ENCODE measurements at regions not wholly inside any gene's neighbourhood (a gene's known extent, or its start where the extent isn't known, plus 50 kb on each side); places are given as distances from the start of the nearest gene placed in this dataset.

GRCh38 chr4:20528508-20528907 is 171.8 kb upstream of the PACRGL start:
- no peak for DNase-seq (ENCODE audit: low spot score)

DNA sequence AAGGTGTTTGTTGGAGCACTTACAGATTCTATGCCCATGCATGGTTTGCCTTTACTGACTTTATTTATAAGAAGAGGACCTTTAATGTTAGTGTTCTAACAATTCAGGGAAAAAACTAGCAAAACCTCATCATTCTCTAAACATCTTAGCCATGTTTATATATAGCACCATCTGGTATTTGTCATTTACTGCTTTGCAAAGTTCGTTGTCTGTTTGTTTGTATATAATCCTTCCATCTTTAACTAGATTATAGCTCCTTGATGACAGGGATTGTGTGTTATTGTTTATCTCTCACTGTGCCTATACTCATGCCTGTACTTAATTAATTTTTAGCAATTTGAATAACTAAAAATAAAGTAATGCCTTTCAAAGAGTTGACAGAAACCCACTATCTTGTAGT is 170.6 kb upstream of the PACRGL start:
- no peak for DNase-seq (ENCODE audit: low spot score)

- DNase-seq (ENCODE audit: low spot score): no peak
These were observed 168.0 kb upstream of the PACRGL start for GRCh38 chr4:20532116-20532790.

DNA sequence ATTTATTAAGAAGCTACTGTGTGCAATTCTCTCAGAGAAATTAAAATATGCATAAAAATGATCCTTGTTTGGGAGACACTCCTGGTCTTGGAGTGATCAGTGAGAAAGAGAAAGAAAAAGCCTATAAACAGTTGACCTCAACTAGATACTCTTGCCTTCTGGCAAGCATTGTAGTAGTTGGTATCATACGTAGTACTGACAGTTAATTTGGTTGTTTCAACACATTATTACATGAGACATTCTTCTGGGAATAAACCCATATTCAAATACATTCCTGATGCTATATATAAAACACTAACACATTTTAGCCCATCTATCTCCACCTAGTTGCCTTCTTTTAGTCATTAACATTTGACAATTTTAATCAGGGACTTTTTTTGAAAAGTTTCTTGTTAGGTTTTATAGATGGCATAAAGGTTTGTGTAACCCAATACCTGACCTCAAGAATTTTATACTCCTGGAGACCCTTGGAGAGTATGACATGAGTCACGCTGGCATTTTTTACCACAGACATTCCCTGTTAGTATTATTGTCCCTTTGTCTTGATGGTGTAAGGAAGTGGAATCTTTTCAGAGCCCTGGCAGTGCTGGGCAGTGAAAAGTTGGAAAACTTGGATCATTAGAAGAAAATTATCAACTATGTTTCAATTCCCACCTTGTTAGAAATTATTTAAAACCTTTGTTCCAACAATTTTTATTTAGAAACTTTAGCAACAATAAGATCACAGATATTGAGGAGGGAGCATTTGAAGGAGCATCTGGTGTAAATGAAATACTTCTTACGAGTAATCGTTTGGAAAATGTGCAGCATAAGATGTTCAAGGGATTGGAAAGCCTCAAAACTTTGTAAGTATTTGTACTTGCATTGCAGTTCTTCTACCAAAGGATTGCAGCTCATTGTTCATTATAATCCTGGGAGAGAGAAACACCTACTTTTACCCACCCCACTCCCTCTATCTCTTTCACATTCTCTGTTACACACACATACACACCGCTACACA is 167.1 kb upstream of the PACRGL start:
- peak; percentile 7 for DNase-seq (ENCODE audit: low spot score)

GRCh38 chr4:20538905-20539304 is 161.4 kb upstream of the PACRGL start:
- DNase-seq (ENCODE audit: low spot score): no peak

GRCh38 chr4:20543131-20543530 is 157.1 kb upstream of the PACRGL start:
- DNase-seq (ENCODE audit: low spot score): no peak

GRCh38 chr4:20544645-20545044 is 155.6 kb upstream of the PACRGL start:
- DNase-seq (ENCODE audit: low spot score): peak; percentile 54

DNA sequence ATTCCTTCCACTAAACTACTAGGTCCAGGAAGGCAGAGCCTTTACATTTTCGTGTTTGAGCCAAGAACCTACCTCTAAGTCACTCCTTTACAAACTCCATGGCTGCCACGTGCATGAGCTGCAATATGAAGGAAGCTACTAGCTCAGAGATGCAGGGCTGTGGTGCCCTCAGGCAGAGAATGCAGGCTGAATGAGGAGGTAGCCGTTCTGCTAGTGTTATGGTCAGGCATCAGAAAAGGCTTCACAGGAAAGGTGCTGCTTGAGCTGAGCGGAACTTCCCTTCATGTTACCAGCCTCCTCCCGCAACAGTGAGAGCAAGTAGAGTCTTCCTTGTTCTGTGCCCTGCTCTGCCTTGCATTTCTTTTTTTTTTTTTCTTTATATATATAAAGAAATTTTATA is 148.3 kb upstream of the PACRGL start:
- DNase-seq (ENCODE audit: low spot score): no peak

DNA sequence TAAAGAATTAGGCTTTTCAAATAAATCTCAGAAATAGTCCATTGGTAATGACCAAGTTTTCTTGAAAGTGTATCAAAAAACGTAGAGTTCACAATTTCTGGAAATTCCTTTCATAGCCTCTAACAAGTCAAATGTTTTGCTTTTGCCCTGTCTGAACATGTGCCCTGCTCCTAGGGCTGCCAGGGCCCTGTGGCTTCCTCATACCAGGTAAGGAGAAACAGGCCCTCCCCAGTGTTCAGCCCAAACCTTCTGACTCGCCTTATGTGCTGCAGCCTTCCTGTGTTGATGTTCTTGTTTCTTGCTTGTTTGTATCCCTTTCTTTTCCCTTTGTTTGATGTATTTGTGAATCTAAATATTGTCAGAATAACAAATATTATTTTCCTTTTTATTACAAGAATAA is 146.1 kb upstream of the PACRGL start:
- no peak for DNase-seq (ENCODE audit: low spot score)

DNA sequence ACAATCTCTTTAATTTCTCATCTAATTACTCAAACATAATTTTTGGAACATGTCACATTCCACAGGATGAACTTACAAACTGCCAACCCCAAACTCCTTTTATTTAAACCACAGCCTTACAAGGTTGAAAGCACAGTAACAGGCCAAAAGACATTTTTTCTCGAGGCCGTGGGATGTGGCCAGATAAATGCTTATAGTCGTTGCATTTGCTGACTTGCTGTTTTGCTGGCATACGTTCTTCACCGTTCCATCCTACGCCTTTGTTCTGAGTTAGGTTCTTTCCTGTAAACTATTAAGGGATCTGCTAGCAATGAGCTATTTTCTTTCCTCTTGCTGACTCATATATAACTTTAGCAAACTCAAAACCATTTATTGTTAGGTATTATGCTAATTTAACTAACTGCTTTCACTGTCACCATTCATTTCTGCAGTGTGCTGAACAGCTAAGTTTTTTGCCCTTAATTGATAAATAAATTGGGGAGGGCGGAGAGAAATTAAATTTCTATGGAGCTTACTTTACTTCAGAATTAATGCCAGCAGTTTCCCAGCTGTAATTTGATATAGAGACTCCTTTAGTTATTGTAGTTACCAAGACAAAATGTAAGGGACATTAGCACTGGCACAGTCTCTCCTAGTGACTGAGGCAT is 135.1 kb upstream of the PACRGL start:
- no peak for DNase-seq (ENCODE audit: low spot score)

DNA sequence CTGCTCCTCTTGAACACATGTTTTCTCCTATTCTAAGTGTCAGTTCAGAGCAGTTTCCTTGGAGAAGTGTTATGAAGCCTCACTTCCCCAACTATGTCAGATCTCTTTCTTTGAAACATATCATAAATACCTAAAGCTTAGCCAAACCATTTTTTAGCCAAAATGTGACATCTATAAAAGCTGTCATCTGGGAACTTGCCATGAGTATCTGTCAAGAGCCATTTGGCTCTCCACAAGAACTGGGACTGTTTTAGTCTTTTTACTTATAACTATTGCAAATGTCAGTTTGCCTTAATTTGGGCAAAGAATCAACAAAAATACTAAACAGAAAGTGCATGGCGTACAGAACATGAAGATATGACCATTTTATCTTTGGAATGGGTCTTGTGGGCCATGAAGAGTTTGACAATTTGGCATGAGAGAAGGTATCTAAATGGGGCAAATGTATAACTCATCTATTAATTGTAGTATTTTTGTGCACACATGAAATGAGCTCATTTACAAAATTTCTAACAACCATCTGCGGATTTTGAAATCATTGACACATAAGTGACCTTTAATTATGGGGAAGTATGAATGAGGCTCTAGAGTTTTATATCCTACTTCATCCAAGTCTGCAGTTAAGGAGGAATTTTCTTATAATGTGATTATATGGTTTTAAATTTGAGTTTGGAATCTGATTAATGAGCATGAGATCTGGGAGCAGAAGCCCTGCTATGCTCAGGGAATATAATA is 129.1 kb upstream of the PACRGL start:
- DNase-seq (ENCODE audit: low spot score): no peak

GRCh38 chr4:20572976-20573375 is 127.3 kb upstream of the PACRGL start:
- no peak for DNase-seq (ENCODE audit: low spot score)

- DNase-seq (ENCODE audit: low spot score): no peak
These were observed 125.3 kb upstream of the PACRGL start for GRCh38 chr4:20574986-20575385.

GRCh38 chr4:20575486-20575885 is 124.8 kb upstream of the PACRGL start:
- DNase-seq (ENCODE audit: low spot score): no peak

DNA sequence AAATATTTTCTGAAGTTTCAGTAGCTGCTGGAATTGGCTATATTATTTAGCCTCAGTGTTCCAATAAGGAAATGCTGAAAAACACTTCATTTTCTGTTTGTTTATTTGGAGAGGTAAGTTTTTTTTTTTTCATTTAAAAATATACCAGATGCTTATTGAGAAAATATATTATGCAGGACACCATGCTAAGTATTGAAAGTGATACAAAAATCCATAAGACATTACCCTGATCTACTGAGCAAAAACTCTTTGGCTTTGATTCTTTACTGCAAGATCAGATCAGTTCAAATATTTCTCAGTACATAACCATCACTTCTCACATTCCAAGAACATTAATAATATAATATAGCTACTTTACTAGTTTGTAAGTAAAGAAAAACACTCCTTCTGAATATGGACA is 123.4 kb upstream of the PACRGL start:
- DNase-seq (ENCODE audit: low spot score): no peak

DNA sequence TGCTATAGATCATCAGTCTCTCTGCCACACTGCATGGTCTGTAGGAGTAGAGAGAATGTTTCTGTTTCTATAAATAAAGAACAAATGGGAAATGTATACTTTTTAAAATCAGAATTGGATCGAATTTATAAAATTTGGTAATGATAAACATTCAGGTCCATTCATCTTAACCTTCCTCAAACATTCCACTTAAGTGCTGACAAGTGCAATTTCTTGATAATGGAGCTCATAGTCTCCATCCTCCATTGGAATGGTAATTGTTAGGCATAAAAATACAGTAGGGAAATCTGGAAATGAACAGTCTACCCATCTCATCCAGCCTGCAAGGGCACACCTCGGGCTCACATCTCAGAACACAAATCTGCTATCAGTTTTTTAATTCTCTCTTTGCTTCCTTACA is 122.6 kb upstream of the PACRGL start:
- no peak for DNase-seq (ENCODE audit: low spot score)

DNA sequence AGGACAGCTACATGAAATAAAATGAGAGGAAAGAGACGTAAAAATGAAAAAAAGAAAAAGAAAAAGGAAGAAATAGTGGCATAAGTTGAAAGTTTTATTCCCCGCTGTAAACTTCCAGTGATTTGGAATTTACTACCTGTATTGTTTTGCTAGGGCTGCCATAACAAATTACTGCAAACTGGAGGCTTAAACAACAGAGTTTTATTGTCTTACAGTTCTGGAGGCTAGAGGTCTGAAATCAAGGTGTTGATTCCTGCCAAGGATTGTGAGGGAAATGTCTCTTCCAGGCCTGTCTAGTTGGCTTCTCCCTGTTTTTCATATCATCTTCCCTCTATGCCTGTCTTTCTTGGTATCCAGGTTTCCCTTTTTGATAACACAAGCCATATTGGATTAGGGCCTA is 119.4 kb upstream of the PACRGL start:
- no peak for DNase-seq (ENCODE audit: low spot score)

- DNase-seq (ENCODE audit: low spot score): no peak
These were observed 110.8 kb upstream of the PACRGL start for GRCh38 chr4:20589436-20589835.

DNA sequence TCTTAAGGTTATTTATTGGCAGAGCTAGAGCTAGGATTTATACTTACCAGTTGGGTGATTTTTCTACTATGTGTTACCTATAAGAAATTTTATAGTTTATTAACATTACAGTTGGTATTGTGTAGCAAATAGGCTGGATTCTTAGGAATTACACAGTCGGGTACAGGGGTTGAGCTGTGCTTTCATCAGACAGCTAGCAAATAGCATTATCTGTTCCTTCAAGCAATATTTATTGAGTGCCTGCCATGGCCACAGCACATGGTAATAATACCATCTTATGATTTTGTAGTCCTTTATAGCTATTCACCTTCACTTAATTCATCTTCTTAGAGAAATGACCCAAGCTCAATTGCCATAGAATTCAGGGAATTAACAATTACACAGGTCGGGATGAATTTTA is 109.4 kb upstream of the PACRGL start:
- no peak for DNase-seq (ENCODE audit: low spot score)

GRCh38 chr4:20591571-20591970 is 108.7 kb upstream of the PACRGL start:
- no peak for DNase-seq (ENCODE audit: low spot score)

- DNase-seq (ENCODE audit: low spot score): no peak
These were observed 108.2 kb upstream of the PACRGL start for GRCh38 chr4:20592013-20592412.

DNA sequence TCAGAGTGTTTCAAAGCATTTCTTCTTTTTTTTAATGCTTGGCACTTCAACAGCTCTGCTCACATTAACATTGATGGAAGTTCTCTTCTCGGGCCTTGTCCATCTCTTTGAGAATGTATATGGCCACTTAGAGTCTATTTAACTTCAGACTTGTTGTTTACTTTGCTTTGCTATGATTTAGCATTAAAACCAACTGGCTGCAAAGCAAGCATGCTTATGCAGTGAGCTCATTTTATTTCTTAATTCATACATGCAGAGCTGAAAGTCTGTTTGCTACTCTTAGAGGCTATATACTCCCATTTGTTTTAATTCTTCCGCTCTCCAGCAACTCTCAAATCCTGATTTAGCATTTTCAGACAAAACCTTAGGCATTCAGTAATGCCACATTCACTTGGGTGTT is 107.6 kb upstream of the PACRGL start:
- DNase-seq (ENCODE audit: low spot score): no peak
